IPS DF 19.7 (cell line): ENCODE measurements at regions not wholly inside any gene's neighbourhood (a gene's known extent, or its start where the extent isn't known, plus 50 kb on each side); places are given as distances from the start of the nearest gene placed in this dataset.

Experiments used
- DNase-seq: peaks from one replicate; pipeline ENCODE4 v3.0.0-alpha.2; 2013; ENCODE audit warnings: low read depth, low spot score

GRCh38 chr1:37085393-37085792 is 51.1 kb upstream of the GRIK3 start:
- no peak for DNase-seq

DNA sequence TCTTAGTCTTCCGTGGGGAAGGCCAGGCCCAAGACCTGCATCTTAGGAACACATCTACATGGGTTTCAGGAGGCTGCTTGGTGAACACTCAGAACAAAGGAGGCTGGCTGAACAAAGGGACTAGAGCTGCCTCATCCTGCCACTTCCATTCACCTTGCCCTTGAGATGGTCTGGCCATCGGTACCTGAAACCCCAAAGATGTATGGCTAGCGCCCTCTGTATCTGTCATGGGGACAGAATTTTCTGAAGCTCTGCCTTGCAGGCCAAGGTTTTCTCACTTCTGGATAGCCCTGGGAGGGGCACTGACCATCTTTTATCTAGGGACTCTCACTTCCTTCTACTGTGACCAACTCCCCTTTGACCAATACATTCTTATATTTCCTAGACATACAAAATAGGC is 55.4 kb upstream of the GRIK3 start:
- DNase-seq: no peak

- no peak for DNase-seq
Observed at GRCh38 chr1:37090671-37091070, 56.4 kb upstream of the GRIK3 start.

- DNase-seq: no peak
Observed at GRCh38 chr1:37092937-37093336, 58.6 kb upstream of the GRIK3 start.

DNA sequence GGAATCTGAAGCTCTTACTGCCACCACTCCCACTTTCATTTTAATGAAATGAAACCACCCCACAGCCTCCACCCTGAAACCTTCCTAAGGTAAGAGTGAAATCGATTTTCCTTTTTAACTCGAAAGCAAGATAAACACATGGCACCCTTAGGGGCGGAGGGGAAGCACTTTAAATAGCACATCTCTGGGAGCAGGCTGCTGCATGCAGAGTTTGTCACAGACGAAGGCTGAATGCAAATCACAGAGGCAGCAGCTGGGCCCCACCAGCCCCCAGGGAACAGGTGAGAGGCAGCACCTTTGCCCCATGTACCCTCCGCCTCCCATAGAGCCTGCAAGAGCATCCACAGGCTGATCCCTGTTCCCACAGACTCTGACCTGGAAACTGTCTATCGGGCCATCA is 60.0 kb upstream of the GRIK3 start:
- DNase-seq: no peak

GRCh38 chr1:37096523-37096922 is 62.2 kb upstream of the GRIK3 start:
- DNase-seq: peak; percentile 56

- DNase-seq: no peak
Observed at GRCh38 chr1:37097731-37098130, 63.4 kb upstream of the GRIK3 start.

DNA sequence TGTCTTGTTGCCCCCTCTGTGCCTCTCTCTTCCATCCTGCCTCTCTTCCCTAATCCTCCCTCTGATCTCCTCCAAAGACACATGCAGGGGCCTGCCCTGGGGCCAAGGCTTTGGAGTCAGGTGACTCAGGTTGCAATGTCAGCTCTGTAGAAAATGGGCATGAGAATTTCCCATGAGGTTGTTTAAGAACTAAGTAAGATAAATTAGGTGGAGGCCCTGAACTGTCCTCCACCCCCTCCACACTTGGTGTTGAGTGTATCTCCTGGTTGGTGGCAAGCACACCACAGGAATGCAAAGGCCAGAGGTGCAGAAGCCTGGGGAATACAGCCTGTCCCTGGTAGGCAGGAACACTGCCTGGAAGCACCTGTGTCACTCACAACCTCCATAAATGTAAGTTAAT is 63.9 kb upstream of the GRIK3 start:
- no peak for DNase-seq

DNA sequence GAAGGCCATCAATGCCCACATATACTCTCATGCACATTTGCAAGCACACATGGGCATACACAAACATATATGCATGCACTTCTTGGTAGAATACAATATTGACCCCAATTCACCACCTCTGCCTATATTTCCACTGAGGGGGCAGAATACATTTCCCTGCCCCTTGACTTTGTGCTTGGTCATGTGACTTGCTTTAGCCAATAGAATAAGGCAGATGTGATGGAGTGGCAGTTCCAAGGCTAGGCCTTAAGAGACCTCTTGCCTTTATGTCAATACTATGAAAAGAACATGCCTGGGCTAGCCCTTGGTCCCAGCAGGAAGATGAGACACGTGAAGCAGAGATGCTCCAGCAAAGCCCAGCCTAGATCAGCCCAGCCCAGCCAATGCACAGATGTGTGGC is 66.0 kb upstream of the GRIK3 start:
- no peak for DNase-seq

- DNase-seq: no peak
Observed at GRCh38 chr1:37102656-37103382, 68.5 kb upstream of the GRIK3 start.

- no peak for DNase-seq
Observed at GRCh38 chr1:37105911-37106310, 71.6 kb upstream of the GRIK3 start.

DNA sequence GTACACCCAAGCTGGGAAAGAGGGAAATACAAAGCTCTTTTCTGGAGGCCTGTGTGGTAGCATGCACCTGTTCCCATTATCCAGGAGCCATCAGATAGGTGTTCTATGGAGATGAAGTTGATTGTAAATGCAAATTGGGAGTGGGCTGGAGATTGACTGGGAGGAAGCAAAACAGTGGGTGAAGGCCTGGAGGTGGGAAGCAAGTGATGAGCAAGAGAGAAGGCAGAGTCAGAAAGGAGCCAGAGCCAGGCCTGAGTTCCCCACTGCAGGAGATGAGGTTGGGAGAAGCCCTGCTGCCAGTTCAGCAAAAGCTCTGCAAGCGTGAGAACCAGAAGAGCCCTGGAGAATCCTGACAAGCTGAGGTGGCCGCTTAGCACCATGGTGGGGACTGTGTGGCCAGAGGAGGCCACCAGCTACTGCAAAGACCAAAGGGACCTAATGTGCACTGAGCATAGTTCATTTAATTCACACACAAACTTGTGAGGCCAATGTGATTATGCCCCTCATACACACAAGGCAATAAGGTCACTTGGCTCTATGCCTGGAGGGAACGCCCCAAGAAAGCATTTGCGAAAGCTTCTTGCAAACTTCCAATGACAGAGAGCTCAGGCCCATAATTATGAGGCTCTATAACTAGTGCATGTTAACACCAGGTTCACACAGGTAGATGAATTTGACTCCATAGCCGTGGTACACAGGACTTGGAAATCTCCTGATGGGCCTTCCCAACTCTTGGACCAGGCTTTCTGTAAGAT is 73.0 kb upstream of the GRIK3 start:
- DNase-seq: no peak

DNA sequence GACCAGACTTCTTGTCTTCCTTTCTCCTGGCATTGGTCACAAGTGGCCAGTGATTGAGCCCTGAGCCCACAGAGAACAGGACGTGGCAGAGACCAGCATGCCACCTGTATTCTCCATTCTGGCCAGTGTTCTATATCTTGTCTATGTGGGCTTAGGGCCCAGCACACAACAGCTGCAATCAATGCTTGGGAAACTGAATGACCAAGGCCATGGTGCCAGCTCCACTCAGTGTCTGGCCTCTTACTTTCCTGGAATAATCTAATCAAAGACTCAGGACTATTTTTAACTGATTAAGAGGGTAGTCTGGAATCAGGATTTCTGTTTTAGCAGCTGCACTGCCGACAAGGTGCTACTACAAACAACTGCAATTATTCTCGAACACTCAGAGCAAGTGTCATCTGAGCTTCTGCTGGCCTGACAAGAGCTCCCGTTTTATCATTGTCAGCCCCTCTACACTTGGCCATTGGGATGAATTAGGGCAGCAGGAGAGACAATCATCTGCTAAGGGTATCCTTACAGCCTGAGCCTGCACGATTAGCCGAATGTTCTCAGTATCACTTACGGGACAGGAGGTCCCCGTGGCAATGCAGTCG is 74.4 kb upstream of the GRIK3 start:
- DNase-seq: no peak

DNA sequence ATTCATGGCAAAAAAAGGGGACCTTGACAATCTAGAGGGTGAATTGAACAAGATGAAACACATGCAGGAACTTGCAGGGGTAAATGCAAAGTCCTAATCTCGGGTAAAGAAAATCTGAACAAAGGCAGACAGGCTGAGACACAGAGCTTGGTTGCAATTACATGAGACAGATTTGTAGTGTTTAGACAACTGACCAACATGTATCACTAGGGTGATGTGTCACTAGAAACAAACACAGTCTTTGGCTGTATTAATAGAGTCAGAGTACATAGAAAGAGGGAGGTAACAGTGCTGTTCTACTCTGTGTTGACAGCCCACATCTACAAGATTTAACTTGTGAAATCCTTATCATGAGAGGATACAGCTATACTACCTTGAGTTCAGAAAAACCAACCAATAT is 78.1 kb upstream of the GRIK3 start:
- DNase-seq: no peak

GRCh38 chr1:37113285-37113997 is 79.1 kb upstream of the GRIK3 start:
- no peak for DNase-seq

DNA sequence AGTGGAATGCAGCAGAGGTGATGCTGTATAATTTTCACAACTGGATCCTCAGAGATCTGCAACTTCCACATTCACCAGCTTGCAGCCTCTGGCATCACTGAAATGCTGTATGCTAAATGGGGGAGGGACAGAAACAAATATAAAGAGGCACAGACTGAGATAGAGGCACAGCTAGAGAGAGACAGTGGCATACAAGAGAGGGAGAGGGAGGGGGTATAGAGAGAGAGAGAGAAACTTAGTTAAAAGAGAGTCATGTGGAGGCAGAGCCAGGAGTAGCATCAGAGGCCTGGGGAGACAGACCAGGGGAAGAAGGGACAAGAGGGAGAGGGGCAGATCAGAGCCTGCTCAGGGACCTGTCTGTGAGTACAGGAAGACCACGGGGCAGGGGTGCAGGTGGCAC is 84.5 kb upstream of the GRIK3 start:
- DNase-seq: no peak

DNA sequence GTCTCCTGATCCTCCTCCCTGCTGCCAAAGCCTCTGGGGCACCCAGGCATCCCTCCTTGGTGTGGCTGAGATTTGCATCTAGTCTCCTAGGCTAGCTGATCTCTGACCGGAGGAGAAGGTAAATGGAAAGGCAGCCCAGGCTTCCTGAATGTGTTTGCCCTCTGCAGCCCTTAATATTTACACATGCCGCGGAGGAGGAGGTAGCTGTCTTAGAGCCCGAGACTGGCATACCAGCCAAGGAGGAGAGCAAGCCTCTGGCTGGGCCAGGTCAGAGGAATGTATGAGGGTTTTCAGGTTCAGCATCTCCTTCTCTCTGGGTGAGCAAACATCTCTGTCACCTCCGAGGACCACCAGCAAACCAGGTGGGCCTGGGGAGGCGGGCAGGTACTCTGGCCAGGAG is 86.0 kb upstream of the GRIK3 start:
- no peak for DNase-seq

DNA sequence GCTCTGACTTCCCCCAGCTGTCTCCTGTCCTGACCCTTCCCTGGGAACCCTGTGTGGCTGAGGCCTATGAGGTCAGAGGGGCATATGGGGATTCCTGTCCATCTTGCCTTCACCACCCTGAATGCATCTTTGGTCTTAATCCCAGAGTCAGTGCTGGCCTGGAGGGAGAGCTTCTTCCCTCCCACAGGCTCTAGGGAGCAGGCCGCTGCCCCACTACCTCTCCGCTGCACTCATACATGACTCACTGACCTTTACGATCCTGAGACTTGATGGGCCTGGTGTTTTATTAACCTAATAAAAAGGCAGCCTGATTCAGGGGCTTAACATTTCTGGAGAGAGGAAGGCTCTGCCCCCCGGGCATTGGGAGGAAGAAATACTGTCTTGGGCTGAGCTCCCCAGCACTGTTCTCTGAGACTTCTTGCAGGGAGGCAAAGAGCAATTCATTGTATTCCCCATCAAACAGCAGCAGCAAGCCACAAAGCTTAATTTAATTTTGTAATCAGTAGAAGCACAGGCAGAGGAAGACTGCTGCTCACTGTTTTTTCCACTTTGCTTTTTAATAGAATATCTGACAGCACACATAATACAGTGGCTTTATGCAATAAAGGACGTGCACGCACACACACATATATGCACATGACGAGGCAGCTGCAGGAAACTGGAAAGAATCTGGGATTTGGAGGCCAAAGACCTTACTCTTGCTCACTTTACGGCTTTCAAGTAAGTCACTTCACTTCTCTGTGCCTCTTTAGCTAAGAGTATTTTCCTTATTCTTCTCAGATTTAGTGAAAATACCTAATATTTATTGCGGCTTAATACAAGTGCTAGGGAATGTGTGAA is 89.2 kb upstream of the GRIK3 start:
- DNase-seq: no peak

GRCh38 chr1:37124501-37124900 is 90.2 kb upstream of the GRIK3 start:
- DNase-seq: no peak

DNA sequence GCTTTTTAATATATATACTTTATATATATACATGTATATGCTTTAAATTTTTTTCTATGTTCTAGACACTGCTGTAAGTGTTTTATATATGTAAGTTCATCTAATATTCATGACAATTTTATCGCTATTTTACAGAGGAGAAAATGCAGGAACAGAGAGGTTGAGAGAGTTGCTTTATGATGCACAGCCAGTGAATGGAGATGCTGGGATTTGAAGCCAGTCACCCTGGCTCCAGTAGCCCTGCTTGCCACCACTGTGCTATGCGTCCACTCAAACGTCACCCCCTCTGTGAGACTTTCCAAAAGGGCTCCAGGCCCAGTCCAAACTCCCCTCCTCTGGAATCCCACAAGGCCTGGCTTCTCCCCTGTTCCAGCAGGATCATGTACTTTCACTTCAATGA is 91.0 kb upstream of the GRIK3 start:
- DNase-seq: no peak

DNA sequence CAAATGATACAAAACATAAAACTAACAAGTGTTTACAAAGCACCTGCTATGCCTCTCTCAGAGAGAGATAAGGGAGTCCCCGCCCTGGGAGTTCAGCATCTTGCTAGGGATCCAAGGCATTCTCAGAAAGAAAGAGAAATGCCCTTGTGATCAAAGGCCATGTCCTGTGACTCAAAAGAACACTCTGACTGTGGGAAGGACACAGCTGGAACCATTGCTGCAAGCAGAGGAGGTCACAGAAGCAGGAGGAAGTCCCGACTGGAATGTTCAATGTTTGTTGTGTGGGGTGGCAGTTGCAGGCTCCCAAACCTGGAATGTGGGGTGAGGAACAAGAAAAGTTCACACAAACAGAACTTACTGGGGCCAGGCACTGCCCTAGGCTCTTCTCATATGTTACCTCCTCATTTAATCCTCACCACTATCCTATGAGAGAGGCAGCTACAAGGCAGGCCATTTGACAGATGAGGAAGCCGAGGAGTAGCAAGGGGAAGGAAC is 93.0 kb upstream of the GRIK3 start:
- DNase-seq: no peak
